ENCODE measurements at regions not wholly inside any gene's neighbourhood (a gene's known extent, or its start where the extent isn't known, plus 50 kb on each side); places are given as distances from the start of the nearest gene placed in this dataset.

DNA sequence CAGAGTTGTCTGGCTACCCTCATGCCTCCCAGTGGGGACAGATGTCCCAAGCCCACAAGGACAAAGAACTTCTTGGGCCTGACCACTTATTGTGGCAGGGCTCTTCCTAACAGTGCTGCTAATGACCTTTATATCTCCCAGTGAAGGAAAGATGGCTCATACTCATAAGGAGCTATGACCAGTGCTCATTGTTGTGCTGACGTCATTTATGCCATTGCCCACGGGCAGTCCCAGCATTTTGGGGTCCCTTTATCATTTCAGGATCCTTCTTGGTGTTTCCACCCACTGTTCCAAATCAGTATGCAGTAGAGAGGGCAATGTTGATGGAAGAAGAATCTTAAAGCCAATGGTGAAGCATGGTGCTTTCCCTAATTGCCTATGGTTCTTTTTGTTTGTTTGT is 1640.0 kb upstream of the PRR20A start:
- TF ChIP-seq POLR2AphosphoS5 (IDR thresholded peaks at IDR 0.05) (no peak), POLR2A (IDR thresholded peaks at IDR 0.05) (no peak)
- TF ChIP-seq, protein P1, sequence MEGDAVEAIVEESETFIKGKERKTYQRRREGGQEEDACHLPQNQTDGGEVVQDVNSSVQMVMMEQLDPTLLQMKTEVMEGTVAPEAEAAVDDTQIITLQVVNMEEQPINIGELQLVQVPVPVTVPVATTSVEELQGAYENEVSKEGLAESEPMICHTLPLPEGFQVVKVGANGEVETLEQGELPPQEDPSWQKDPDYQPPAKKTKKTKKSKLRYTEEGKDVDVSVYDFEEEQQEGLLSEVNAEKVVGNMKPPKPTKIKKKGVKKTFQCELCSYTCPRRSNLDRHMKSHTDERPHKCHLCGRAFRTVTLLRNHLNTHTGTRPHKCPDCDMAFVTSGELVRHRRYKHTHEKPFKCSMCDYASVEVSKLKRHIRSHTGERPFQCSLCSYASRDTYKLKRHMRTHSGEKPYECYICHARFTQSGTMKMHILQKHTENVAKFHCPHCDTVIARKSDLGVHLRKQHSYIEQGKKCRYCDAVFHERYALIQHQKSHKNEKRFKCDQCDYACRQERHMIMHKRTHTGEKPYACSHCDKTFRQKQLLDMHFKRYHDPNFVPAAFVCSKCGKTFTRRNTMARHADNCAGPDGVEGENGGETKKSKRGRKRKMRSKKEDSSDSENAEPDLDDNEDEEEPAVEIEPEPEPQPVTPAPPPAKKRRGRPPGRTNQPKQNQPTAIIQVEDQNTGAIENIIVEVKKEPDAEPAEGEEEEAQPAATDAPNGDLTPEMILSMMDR (IDR thresholded peaks at IDR 0.05 in 8 of 11, conservative IDR thresholded peaks at IDR 0.05 in 3 of 11): no peak

Data from spleen (tissue), 7 donors.